ENCODE measurements at regions not wholly inside any gene's neighbourhood (a gene's known extent, or its start where the extent isn't known, plus 50 kb on each side); places are given as distances from the start of the nearest gene placed in this dataset.

GRCh38 chr1:235027862-235028250, 100.8 kb downstream of the TOMM20 start:
- H3K4me3 ChIP-seq (ENCODE audit: control insufficient read depth, low read depth, low read length) = no peak overlapping the region
- no peak for TF ChIP-seq CTCF (conservative IDR thresholded peaks at IDR 0.05; ENCODE audit: control insufficient read depth, insufficient read depth, low read depth, low read length)
- DNase-seq (ENCODE audit: low read depth) = no peak

GRCh38 chr1:235027076-235027861, 101.4 kb downstream of the TOMM20 start:
- TF ChIP-seq CTCF (conservative IDR thresholded peaks at IDR 0.05; ENCODE audit: control insufficient read depth, insufficient read depth, low read depth, low read length) = no peak
- no peak overlapping the region for H3K4me3 ChIP-seq (ENCODE audit: control insufficient read depth, low read depth, low read length)
- no peak for DNase-seq (ENCODE audit: low read depth)

GRCh38 chr1:235025422-235025984, 103.1 kb downstream of the TOMM20 start:
- no peak overlapping the region for H3K4me3 ChIP-seq (ENCODE audit: control insufficient read depth, low read depth, low read length)
- DNase-seq (ENCODE audit: low read depth) = no peak
- no peak for TF ChIP-seq CTCF (conservative IDR thresholded peaks at IDR 0.05; ENCODE audit: control insufficient read depth, insufficient read depth, low read depth, low read length)

- H3K4me3 ChIP-seq (ENCODE audit: control insufficient read depth, low read depth, low read length) = no peak overlapping the region
- DNase-seq (ENCODE audit: low read depth) = no peak
- TF ChIP-seq CTCF (conservative IDR thresholded peaks at IDR 0.05; ENCODE audit: control insufficient read depth, insufficient read depth, low read depth, low read length) = no peak
Measured at GRCh38 chr1:235024711-235025421, 103.8 kb downstream of the TOMM20 start.

- H3K4me3 ChIP-seq (ENCODE audit: control insufficient read depth, low read depth, low read length) = no peak overlapping the region
- DNase-seq (ENCODE audit: low read depth) = no peak
- TF ChIP-seq CTCF (conservative IDR thresholded peaks at IDR 0.05; ENCODE audit: control insufficient read depth, insufficient read depth, low read depth, low read length) = no peak
Measured at GRCh38 chr1:235023711-235024439, 104.8 kb downstream of the TOMM20 start.

GRCh38 chr1:235022981-235023710, 105.5 kb downstream of the TOMM20 start:
- H3K4me3 ChIP-seq (ENCODE audit: control insufficient read depth, low read depth, low read length) = no peak overlapping the region
- TF ChIP-seq CTCF (conservative IDR thresholded peaks at IDR 0.05; ENCODE audit: control insufficient read depth, insufficient read depth, low read depth, low read length) = no peak
- no peak for DNase-seq (ENCODE audit: low read depth)

Measured in fibroblast of mammary gland (primary cell).